ENCODE measurements at regions not wholly inside any gene's neighbourhood (a gene's known extent, or its start where the extent isn't known, plus 50 kb on each side); places are given as distances from the start of the nearest gene placed in this dataset.

DNA sequence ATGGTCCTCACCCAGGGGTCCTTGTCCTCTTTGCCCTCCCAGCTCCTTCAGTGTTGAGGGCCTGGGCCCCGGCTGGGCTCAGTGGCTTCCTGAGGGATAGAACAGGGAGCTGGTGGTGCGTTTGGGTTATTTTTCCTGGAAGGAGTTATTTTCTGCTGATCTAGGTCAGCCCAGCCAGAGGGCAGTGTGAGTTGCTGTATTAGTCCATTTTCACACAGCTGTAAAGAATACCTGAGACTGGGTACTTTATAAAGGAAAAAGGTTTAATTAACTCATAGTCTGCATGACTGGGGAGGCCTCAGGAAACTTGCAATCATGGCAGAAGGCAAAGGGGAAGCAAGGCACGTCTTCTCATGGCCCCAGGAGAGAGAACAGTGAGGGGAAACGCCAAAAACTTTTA lies 122.4 kb upstream of the PCBD1 start:
- no peak for TF ChIP-seq CTCF (IDR thresholded peaks at IDR 0.05)
- no peak for TF ChIP-seq POLR2AphosphoS5 (IDR thresholded peaks at IDR 0.05)
